NCI-H748 treated with DMSO at 0.1 percent for 48 hours (cell line): ENCODE measurements at regions not wholly inside any gene's neighbourhood (a gene's known extent, or its start where the extent isn't known, plus 50 kb on each side); places are given as distances from the start of the nearest gene placed in this dataset.

Experiments
- DNase-seq: peaks from one replicate; lab custom pipeline; 2025; lab: John Stamatoyannopoulos, UW

- DNase-seq: no peak
Observed at GRCh38 chr5:156261275-156261939, 65.6 kb upstream of the SGCD start.

DNA sequence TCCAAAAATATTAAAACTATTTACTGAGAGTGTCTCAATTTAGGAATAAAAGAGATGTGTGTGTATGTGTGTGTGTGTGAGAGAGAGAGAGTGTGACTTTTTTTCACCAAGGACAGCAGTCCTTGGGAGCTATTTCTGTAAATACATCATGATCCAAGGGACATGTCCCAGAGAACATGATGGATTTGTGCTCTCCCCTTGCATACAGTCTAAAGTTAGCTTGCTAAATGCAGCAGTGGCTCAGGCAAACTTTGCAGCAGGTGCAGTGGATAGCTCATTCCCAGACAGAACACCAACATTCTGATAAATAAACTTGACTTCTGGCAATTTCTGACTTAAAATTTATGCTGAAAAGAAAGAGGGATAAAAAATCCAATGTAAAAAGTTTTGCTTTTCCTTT, 55.4 kb upstream of the SGCD start:
- DNase-seq: no peak

GRCh38 chr5:156272139-156272538, 54.8 kb upstream of the SGCD start:
- DNase-seq: no peak

DNA sequence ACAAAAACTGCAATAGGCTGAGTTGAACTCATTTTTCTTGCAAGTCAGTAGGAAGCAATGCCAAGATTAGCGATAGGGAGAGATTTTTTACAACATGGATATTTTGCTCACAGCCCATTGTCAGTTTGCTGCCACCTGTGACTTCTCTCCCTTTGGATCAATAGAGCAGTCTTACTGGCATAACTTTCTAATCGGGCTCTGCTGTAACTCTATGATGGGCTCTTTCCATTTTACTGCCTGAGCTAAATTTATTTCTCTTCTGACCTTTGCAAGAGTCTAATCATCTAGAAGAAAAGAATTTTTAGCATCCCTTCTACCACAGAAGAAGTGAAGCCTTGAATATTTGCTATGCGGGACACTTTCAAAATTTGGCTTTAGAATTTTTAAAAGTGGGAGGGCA, 53.6 kb upstream of the SGCD start:
- no peak for DNase-seq

- no peak for DNase-seq
Observed at GRCh38 chr5:156274453-156274852, 52.5 kb upstream of the SGCD start.
